ENCODE measurements at regions not wholly inside any gene's neighbourhood (a gene's known extent, or its start where the extent isn't known, plus 50 kb on each side); places are given as distances from the start of the nearest gene placed in this dataset.
"Not testable (repeated sequence)": the region's sequence is repeated elsewhere in the genome, so short reads cannot be mapped to it uniquely, and the experiment has no call there.

DNA sequence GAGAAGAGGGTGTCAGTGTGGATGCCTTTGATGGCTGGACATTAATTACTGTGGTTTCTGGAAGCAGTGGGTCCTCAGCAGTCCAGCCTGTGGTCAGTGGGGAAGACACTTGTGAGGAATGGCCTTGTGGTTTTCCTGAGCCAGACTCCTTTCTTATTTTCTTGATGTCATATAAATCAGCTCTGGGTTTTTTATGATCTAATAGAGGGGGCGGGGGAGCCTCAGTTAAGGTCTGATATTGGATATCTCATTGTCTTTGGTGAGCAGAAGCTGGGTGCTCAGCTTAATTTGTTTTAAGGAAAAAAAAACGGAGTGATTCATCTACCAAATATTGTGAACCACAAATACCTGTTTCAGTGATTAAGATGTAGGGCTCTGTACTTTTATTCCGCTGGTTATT is 62.1 kb downstream of the OTOR start:
- DNase-seq (ENCODE audit: low spot score): no peak
- no peak for ATAC-seq (ENCODE audit: low FRiP score)

GRCh38 chr20:16816192-16816591 is 68.0 kb downstream of the OTOR start:
- TF ChIP-seq, protein P1, sequence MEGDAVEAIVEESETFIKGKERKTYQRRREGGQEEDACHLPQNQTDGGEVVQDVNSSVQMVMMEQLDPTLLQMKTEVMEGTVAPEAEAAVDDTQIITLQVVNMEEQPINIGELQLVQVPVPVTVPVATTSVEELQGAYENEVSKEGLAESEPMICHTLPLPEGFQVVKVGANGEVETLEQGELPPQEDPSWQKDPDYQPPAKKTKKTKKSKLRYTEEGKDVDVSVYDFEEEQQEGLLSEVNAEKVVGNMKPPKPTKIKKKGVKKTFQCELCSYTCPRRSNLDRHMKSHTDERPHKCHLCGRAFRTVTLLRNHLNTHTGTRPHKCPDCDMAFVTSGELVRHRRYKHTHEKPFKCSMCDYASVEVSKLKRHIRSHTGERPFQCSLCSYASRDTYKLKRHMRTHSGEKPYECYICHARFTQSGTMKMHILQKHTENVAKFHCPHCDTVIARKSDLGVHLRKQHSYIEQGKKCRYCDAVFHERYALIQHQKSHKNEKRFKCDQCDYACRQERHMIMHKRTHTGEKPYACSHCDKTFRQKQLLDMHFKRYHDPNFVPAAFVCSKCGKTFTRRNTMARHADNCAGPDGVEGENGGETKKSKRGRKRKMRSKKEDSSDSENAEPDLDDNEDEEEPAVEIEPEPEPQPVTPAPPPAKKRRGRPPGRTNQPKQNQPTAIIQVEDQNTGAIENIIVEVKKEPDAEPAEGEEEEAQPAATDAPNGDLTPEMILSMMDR (IDR thresholded peaks at IDR 0.05): no peak
- ATAC-seq (ENCODE audit: low FRiP score): no peak
- DNase-seq (ENCODE audit: low spot score): no peak

More for the DNA sequence above, 62.1 kb downstream of the OTOR start:
- TF ChIP-seq, protein P1 (IDR thresholded peaks at IDR 0.05): no peak

GRCh38 chr20:16819483-16819882 is 71.3 kb downstream of the OTOR start:
- ATAC-seq (ENCODE audit: low FRiP score) (no peak), DNase-seq (ENCODE audit: low spot score) (no peak)
- TF ChIP-seq, protein P1 (IDR thresholded peaks at IDR 0.05): no peak

GRCh38 chr20:16821211-16822089 is 73.3 kb downstream of the OTOR start:
- ATAC-seq (ENCODE audit: low FRiP score): no peak
- DNase-seq (ENCODE audit: low spot score): no peak
- TF ChIP-seq, protein P1 (IDR thresholded peaks at IDR 0.05): no peak

GRCh38 chr20:16824664-16825063 is 76.5 kb downstream of the OTOR start:
- TF ChIP-seq, protein P1 (IDR thresholded peaks at IDR 0.05): no peak
- ATAC-seq (ENCODE audit: low FRiP score): no peak
- no peak for DNase-seq (ENCODE audit: low spot score)

- TF ChIP-seq, protein P1 (IDR thresholded peaks at IDR 0.05): no peak
- no peak for DNase-seq (ENCODE audit: low spot score)
- no peak for ATAC-seq (ENCODE audit: low FRiP score)
Observed at GRCh38 chr20:16828666-16829305, 80.6 kb downstream of the OTOR start.

- ATAC-seq (ENCODE audit: low FRiP score); DNase-seq (ENCODE audit: low spot score): not testable (repeated sequence)
Observed at GRCh38 chr20:16835690-16836089, 87.5 kb downstream of the OTOR start.
